HCT116 (cell line): ENCODE measurements at regions not wholly inside any gene's neighbourhood (a gene's known extent, or its start where the extent isn't known, plus 50 kb on each side); places are given as distances from the start of the nearest gene placed in this dataset.

Experiments used
- ATAC-seq: fragments of 200-7000 bp; cut with Tn5 transposase; 2 replicates; pipeline ENCODE4 v1.9.1; 2020; ENCODE audit warnings: mild to moderate bottlenecking, moderate library complexity
- BruUV-seq: library from RNA; stranded (reverse); fragments of 400-500 nt; replicated peaks from 2 replicates; lab custom pipeline; 2021; lab: Mats Ljungman, UMichigan
- CTCF ChIA-PET: fragments of 300-600 bp; sonication (Branson Sonifier 250); formaldehyde crosslinking; loops from one replicate; lab custom pipeline; 2021; ENCODE audit warnings: antibody characterized with exemption; lab: Charles Lee
- POLR2A ChIA-PET: fragments of 300-600, 350-600 bp; sonication (Branson Sonifier 250); formaldehyde crosslinking; loops from one replicate; lab custom pipeline; 2021; ENCODE audit warnings: antibody characterized with exemption; lab: Charles Lee
- RAD21 ChIA-PET, 2 experiments: fragments of 300-600 bp; sonication (Branson Sonifier 250); formaldehyde crosslinking; loops; one replicate each; lab custom pipeline; 2023; ENCODE audit warnings: low total read pairs in 2 of 2; ENCODE audit not compliant: uncharacterized antibody in 2 of 2, unreplicated experiment in 2 of 2, low non-redundant PET in 1 of 2; lab: Charles Lee
- DNase-seq: peaks from one replicate; pipeline ENCODE4 v3.0.0-alpha.2; 2010; ENCODE audit warnings: low read depth, low spot score
- H2AFZ ChIP-seq: fragments of 200-600 bp; shearing (Covaris generic), sonication (generic); 2 replicates; pipeline ENCODE4 v1.6.1; 2017; ENCODE audit warnings: low read depth, mixed run types, mixed read lengths, antibody characterized with exemption, low read length; ENCODE audit not compliant: poor library complexity, severe bottlenecking
- H3K27ac ChIP-seq: 2 replicates; pipeline ENCODE4 v1.5.1; 2012; ENCODE audit warnings: low read depth, low read length
- H3K27me3 ChIP-seq: fragments of 200-600 bp; sonication (generic); 2 replicates; pipeline ENCODE4 v1.6.1; 2016; ENCODE audit warnings: mixed run types, low read length, mixed read lengths; ENCODE audit not compliant: insufficient read depth
- H3K36me3 ChIP-seq, 2 experiments: fragments of 200-500 bp in 1 of 2; fragments of 200-600 bp in 1 of 2; sonication (Bioruptor generic) in 1 of 2; sonication (generic) in 1 of 2; 2 replicates each; pipeline versions ENCODE4 v1.5.1 to v1.6.1; 2014 to 2016; ENCODE audit warnings: low read length in 2 of 2, inconsistent platforms in 1 of 2, mixed read lengths in 1 of 2, mixed run types in 1 of 2; ENCODE audit not compliant: insufficient read depth in 2 of 2, control insufficient read depth in 1 of 2
- H3K4me1 ChIP-seq, 2 experiments: fragments of 200-600 bp in 1 of 2; sonication (generic) in 1 of 2; 2 replicates each; pipeline versions ENCODE4 v1.5.1 to v1.6.1; 2012 to 2017; ENCODE audit warnings: low read length in 2 of 2, inconsistent platforms in 1 of 2, mild to moderate bottlenecking in 1 of 2, mixed read lengths in 1 of 2, mixed run types in 1 of 2, moderate library complexity in 1 of 2; ENCODE audit not compliant: insufficient read depth in 2 of 2, control insufficient read depth in 1 of 2
- H3K4me2 ChIP-seq: fragments of 200-600 bp; sonication (generic); 2 replicates; pipeline ENCODE4 v1.6.1; 2017; ENCODE audit warnings: mixed run types, low read length, mixed read lengths
- H3K4me3 ChIP-seq, 2 experiments: fragments of 200-600 bp in 1 of 2; sonication (generic) in 1 of 2; replicated peaks in 1 of 2; 2 replicates each; pipeline ENCODE4 v1.5.1; 2011 to 2016; ENCODE audit warnings: low read length in 2 of 2, control low read depth in 1 of 2, low read depth in 1 of 2, mild to moderate bottlenecking in 1 of 2, mixed read lengths in 1 of 2, mixed run types in 1 of 2
- H3K79me2 ChIP-seq: fragments of 200-600 bp; sonication (generic); 2 replicates; pipeline ENCODE4 v1.6.1; 2017; ENCODE audit warnings: mild to moderate bottlenecking, mixed run types, low read length, moderate library complexity, mixed read lengths; ENCODE audit not compliant: insufficient read depth
- H3K9ac ChIP-seq: fragments of 200-600 bp; sonication (generic); 2 replicates; pipeline ENCODE4 v1.6.1; 2016; ENCODE audit warnings: low read length, mixed read lengths
- H3K9me2 ChIP-seq: fragments of 200-600 bp; sonication (generic), shearing (Covaris generic); 2 replicates; pipeline ENCODE4 v1.6.1; 2017; ENCODE audit warnings: mixed run types, mild to moderate bottlenecking, moderate library complexity; ENCODE audit not compliant: insufficient read depth
- H3K9me3 ChIP-seq, 2 experiments: fragments of 200-500 bp in 1 of 2; fragments of 200-600 bp in 1 of 2; sonication (Bioruptor generic) in 1 of 2; sonication (generic) in 1 of 2; 2 replicates each; pipeline ENCODE4 v1.6.1; 2014 to 2017; ENCODE audit warnings: low read length in 2 of 2, mixed read lengths in 2 of 2, inconsistent platforms in 1 of 2, low read depth in 1 of 2, mild to moderate bottlenecking in 1 of 2, mixed run types in 1 of 2, moderate library complexity in 1 of 2; ENCODE audit not compliant: control insufficient read depth in 1 of 2, insufficient read depth in 1 of 2
- H4K20me1 ChIP-seq: fragments of 200-600 bp; sonication (generic), shearing (Covaris generic); 2 replicates; pipeline ENCODE4 v1.6.1; 2017; ENCODE audit warnings: mixed run types, mild to moderate bottlenecking, moderate library complexity; ENCODE audit not compliant: insufficient read depth
- CBX3 ChIP-seq: IDR thresholded peaks from 2 replicates; pipeline ENCODE4 v1.6.1; 2012; ENCODE audit warnings: low read depth
- CEBPB ChIP-seq: IDR thresholded peaks from 2 replicates; pipeline ENCODE4 v1.6.1; 2012; ENCODE audit warnings: low read depth
- EGR1 ChIP-seq: IDR thresholded peaks from 2 replicates; pipeline ENCODE4 v1.6.1; 2012; ENCODE audit warnings: low read depth
- ELF1 ChIP-seq: IDR thresholded peaks from 2 replicates; pipeline ENCODE4 v1.6.1; 2012; ENCODE audit warnings: low read depth, borderline replicate concordance
- FOSL1 ChIP-seq: IDR thresholded peaks from 2 replicates; pipeline ENCODE4 v1.6.1; 2012; ENCODE audit warnings: low read depth
- POLR2AphosphoS5 ChIP-seq: IDR thresholded peaks from 2 replicates; pipeline ENCODE4 v1.6.1; 2011; ENCODE audit warnings: mild to moderate bottlenecking, low read depth, low read length, moderate library complexity
- RAD21 ChIP-seq: IDR thresholded peaks from 2 replicates; pipeline ENCODE4 v1.6.1; 2012; ENCODE audit warnings: low read depth, mild to moderate bottlenecking
- SP1 ChIP-seq: IDR thresholded peaks from 2 replicates; pipeline ENCODE4 v1.6.1; 2012; ENCODE audit warnings: low read depth
- SRF ChIP-seq: IDR thresholded peaks from 2 replicates; pipeline ENCODE4 v1.6.1; 2012; ENCODE audit warnings: low read depth
- YY1 ChIP-seq: IDR thresholded peaks from 2 replicates; pipeline ENCODE4 v1.6.1; 2011; ENCODE audit warnings: low read length, low read depth, moderate library complexity, mild to moderate bottlenecking; ENCODE audit not compliant: insufficient replicate concordance; ENCODE audit errors: extremely low read depth
- ZFX ChIP-seq: fragments of 450-650 bp; IDR thresholded peaks from 2 replicates; pipeline ENCODE4 v1.6.1; 2017
- ZNF274 ChIP-seq: fragments of 200-500 bp; sonication (Bioruptor generic); IDR thresholded peaks from 2 replicates; pipeline ENCODE4 v1.6.1; 2014; ENCODE audit warnings: mild to moderate bottlenecking, low read depth, low read length, inconsistent platforms
- intact Hi-C: fragments of 100-400 bp; cut with micrococcal nuclease; formaldehyde crosslinking; loops from 2 replicates; pipeline ENCODE4 v1.10.0; 2022
- TF ChIP-seq, protein P1 (sequence below): IDR thresholded peaks from 2 replicates; pipeline ENCODE4 v1.6.1; 2012; ENCODE audit warnings: low read depth

DNA sequence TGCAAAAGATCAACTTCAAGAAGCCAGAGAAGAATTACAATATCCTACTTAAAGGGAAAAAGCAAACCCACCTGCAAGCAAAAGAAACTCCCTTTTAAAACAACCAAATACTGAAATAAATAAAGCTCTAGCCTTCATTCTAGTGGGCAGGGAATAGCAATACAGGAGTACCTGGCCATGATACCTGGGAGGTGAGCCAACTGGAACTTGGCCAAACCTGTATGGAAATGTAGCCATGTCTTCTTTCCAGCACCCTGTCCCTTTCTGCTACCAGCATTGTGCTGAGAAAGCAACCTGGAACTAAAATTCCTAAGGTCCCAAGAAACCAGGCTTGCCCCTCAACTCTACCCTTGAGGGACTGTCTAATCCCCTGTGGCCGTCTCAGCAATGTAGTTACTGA lies 530.0 kb downstream of the EPHB1 start:
- intact Hi-C loops = no loop called here
- no peak overlapping the region for H3K4me3 ChIP-seq
- no peak for DNase-seq

DNA sequence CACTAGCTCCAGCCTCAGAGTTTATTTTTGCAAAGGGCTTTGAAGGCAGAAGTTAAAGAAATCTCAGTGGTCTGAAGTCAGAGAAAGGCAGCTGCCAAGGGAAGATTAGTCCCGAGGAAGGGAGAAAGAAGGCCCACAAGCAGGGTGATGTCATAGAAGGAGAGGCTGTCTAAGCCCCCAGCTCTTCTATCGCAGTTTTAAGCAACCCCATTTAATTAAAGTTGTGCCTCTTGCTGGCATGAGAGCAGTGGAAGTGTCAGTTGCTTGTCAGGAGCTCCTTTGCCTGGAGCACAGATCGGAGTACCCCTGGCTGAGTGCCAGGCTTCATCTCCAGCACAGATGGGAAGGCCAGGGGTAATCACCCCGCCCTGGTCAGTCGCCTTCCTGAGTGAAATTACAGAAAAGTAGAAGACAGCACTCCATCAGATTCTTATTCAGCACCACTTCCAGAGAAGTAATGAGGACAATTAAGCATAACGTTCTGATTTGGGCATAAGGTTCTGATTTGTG lies 530.7 kb downstream of the EPHB1 start:
- Histone ChIP-seq H3K36me3 (no peaks in the 10 kb centered on the region), H2AFZ (no peak overlapping the region), H3K79me2 (no peaks in the 10 kb centered on the region), H3K9ac (no peak overlapping the region), H3K9me2 (no peaks in the 10 kb centered on the region), H3K27ac (no peak overlapping the region), H4K20me1 (no peaks in the 10 kb centered on the region), H3K27me3 (peaks cover 13% of the 10 kb centered on the region), H3K9me3 (no peaks in the 10 kb centered on the region), H3K4me1 (no peaks in the 10 kb centered on the region), H3K4me2 (no peak overlapping the region), H3K4me3 (no peak overlapping the region)
- RAD21 ChIA-PET = no interaction called here
- CTCF ChIA-PET = no interaction called here
- POLR2A ChIA-PET = no interaction called here
- ATAC-seq (no peak), DNase-seq (no peak)
- BruUV-seq = no TSS peak
- intact Hi-C loops = no loop called here
- TF ChIP-seq ELF1 (no peak), CEBPB (no peak), YY1 (no peak), SP1 (no peak), EGR1 (no peak), ZNF274 (no peak), SRF (no peak), ZFX (no peak), RAD21 (no peak)
- TF ChIP-seq, protein P1, sequence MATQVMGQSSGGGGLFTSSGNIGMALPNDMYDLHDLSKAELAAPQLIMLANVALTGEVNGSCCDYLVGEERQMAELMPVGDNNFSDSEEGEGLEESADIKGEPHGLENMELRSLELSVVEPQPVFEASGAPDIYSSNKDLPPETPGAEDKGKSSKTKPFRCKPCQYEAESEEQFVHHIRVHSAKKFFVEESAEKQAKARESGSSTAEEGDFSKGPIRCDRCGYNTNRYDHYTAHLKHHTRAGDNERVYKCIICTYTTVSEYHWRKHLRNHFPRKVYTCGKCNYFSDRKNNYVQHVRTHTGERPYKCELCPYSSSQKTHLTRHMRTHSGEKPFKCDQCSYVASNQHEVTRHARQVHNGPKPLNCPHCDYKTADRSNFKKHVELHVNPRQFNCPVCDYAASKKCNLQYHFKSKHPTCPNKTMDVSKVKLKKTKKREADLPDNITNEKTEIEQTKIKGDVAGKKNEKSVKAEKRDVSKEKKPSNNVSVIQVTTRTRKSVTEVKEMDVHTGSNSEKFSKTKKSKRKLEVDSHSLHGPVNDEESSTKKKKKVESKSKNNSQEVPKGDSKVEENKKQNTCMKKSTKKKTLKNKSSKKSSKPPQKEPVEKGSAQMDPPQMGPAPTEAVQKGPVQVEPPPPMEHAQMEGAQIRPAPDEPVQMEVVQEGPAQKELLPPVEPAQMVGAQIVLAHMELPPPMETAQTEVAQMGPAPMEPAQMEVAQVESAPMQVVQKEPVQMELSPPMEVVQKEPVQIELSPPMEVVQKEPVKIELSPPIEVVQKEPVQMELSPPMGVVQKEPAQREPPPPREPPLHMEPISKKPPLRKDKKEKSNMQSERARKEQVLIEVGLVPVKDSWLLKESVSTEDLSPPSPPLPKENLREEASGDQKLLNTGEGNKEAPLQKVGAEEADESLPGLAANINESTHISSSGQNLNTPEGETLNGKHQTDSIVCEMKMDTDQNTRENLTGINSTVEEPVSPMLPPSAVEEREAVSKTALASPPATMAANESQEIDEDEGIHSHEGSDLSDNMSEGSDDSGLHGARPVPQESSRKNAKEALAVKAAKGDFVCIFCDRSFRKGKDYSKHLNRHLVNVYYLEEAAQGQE = no peak

More for the DNA sequence above, 530.0 kb downstream of the EPHB1 start:
- CTCF ChIA-PET = no interaction called here
- Histone ChIP-seq H3K4me2 (no peak overlapping the region), H3K27me3 (peaks cover 13% of the 10 kb centered on the region), H2AFZ (no peak overlapping the region), H3K4me1 (no peaks in the 10 kb centered on the region), H4K20me1 (no peaks in the 10 kb centered on the region), H3K9ac (no peak overlapping the region), H3K36me3 (no peaks in the 10 kb centered on the region), H3K9me2 (no peaks in the 10 kb centered on the region), H3K27ac (no peak overlapping the region), H3K9me3 (no peaks in the 10 kb centered on the region), H3K79me2 (no peaks in the 10 kb centered on the region)
- no peak for ATAC-seq
- RAD21 ChIA-PET = no interaction called here
- POLR2A ChIA-PET = no interaction called here
- TF ChIP-seq FOSL1 (no peak), CEBPB (no peak), POLR2AphosphoS5 (no peak), CBX3 (no peak), SRF (no peak)
- TF ChIP-seq, protein P1 = no peak
- BruUV-seq = no TSS peak
